Lung (tissue), 11 donors: ENCODE measurements at regions not wholly inside any gene's neighbourhood (a gene's known extent, or its start where the extent isn't known, plus 50 kb on each side); places are given as distances from the start of the nearest gene placed in this dataset.

Experiments used
- ATAC-seq: fragments of 200-7000 bp; cut with Tn5 transposase; one replicate; pipeline ENCODE4 v1.9.1; 2020; ENCODE audit warnings: moderate number of reproducible peaks; ENCODE audit not compliant: insufficient read depth, low FRiP score
- DNase-seq, 3 donors: peaks; one replicate each; pipeline ENCODE4 v3.0.0-alpha.2; 2013 to 2017
- H3K27ac ChIP-seq, 2 donors: one replicate each; pipeline ENCODE4 v1.5.1; 2013; ENCODE audit warnings: mild to moderate bottlenecking in 2 of 2, moderate library complexity in 2 of 2, control low read depth in 1 of 2, inconsistent platforms in 1 of 2, low read depth in 1 of 2, low read length in 1 of 2
- H3K27me3 ChIP-seq, 3 donors: one replicate each; pipeline ENCODE4 v1.5.1; 2013; ENCODE audit warnings: low read length in 2 of 3; ENCODE audit not compliant: control insufficient read depth in 3 of 3, insufficient read depth in 3 of 3
- H3K36me3 ChIP-seq, 4 donors: one replicate each; pipeline ENCODE4 v1.5.1; 2013; ENCODE audit warnings: low read length in 4 of 4, mild to moderate bottlenecking in 1 of 4, moderate library complexity in 1 of 4; ENCODE audit not compliant: control insufficient read depth in 4 of 4, insufficient read depth in 4 of 4
- H3K4me1 ChIP-seq, 5 donors: one replicate each; pipeline ENCODE4 v1.5.1; 2013; ENCODE audit warnings: low read length in 5 of 5, mild to moderate bottlenecking in 2 of 5, moderate library complexity in 1 of 5; ENCODE audit not compliant: control insufficient read depth in 5 of 5, insufficient read depth in 5 of 5
- H3K4me3 ChIP-seq: one replicate; pipeline ENCODE4 v1.5.1; 2013; ENCODE audit warnings: mild to moderate bottlenecking, control low read depth, moderate library complexity
- H3K9ac ChIP-seq, 2 donors: one replicate each; pipeline ENCODE4 v1.5.1; 2013; ENCODE audit warnings: low read length in 2 of 2, control low read depth in 1 of 2; ENCODE audit not compliant: insufficient read depth in 1 of 2
- H3K9me3 ChIP-seq, 4 donors: one replicate each; pipeline ENCODE4 v1.5.1; 2013; ENCODE audit warnings: low read length in 3 of 4, mild to moderate bottlenecking in 1 of 4, moderate library complexity in 1 of 4; ENCODE audit not compliant: control insufficient read depth in 4 of 4, insufficient read depth in 3 of 4
- WGBS, 2 donors: extraction: QIAGEN DNeasy Blood & Tissue Kit; methylation state at CpG; one replicate each; pipeline ENCODE4 v1.1.7; 2013; 5-methylcytosine and 5-hydroxymethylcytosine counted together
- TF ChIP-seq, protein P1 (sequence below): IDR thresholded peaks from 2 replicates; pipeline ENCODE4 v1.5.1; 2012; ENCODE audit warnings: mild to moderate bottlenecking; ENCODE audit errors: control extremely low read depth, extremely low read depth
- donor health status: control.
- donor health status: control.
- donor health status: Bipolar disorder and iron deficiency.
- donor health status: healthy.
- donor health status: DM: yes; HTN: yes; CAD: no.

DNA sequence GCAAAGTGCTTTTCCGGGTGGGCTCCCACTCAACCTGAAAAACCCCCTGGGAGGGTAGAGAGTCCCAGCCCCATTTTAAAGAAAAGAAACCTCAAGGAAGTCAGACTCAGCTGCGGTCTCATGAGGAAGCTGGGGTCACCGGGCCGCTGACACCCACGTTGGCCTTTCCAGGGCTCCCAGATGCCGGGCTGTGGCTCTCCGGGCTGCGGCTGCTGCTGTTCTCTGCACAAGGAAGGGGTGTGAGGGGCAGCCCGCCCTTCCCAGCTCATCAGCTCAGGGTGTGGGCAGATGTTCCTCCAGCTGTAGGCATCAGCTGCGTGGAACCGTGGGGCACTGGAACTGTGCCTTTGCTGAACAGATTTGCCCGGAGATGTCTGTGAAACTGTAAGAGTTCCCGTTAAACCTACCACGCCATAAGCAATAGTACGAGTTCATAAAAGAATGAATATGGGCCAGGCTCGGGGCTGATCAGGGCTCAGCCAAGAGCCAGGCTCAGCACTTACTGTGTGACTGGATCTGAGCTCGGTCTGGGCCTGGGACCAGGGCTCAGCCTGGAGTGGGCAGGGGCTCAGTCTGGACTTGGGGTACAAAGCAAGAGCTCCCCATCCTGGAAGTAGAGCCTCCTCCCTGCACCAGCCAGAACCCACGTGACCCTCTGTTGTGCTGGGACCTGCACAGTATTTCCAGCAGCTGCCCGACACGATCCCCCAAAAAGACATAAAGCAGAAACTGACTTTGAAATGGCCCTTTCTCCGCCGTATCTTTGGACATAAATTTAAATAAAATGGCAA lies 130.2 kb upstream of the PPP1R26 start:
- Histone ChIP-seq H3K36me3 (no peaks in the 10 kb centered on the region), H3K9me3 (peaks cover 0 to 3% (median 0%) of the 10 kb centered on the region in 4 donors), H3K27ac (no peak overlapping the region), H3K4me3 (no peak overlapping the region), H3K9ac (no peak overlapping the region), H3K4me1 (peaks cover 0 to 3% (median 0%) of the 10 kb centered on the region in 5 donors), H3K27me3 (peaks cover 0 to 4% (median 0%) of the 10 kb centered on the region in 3 donors)
- 76 to 82% methylated on average over 22 of the region's 22 CpGs for WGBS, 2 donors
- ATAC-seq (no peak), DNase-seq (no peak)
- TF ChIP-seq, protein P1, sequence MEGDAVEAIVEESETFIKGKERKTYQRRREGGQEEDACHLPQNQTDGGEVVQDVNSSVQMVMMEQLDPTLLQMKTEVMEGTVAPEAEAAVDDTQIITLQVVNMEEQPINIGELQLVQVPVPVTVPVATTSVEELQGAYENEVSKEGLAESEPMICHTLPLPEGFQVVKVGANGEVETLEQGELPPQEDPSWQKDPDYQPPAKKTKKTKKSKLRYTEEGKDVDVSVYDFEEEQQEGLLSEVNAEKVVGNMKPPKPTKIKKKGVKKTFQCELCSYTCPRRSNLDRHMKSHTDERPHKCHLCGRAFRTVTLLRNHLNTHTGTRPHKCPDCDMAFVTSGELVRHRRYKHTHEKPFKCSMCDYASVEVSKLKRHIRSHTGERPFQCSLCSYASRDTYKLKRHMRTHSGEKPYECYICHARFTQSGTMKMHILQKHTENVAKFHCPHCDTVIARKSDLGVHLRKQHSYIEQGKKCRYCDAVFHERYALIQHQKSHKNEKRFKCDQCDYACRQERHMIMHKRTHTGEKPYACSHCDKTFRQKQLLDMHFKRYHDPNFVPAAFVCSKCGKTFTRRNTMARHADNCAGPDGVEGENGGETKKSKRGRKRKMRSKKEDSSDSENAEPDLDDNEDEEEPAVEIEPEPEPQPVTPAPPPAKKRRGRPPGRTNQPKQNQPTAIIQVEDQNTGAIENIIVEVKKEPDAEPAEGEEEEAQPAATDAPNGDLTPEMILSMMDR, result no peak

DNA sequence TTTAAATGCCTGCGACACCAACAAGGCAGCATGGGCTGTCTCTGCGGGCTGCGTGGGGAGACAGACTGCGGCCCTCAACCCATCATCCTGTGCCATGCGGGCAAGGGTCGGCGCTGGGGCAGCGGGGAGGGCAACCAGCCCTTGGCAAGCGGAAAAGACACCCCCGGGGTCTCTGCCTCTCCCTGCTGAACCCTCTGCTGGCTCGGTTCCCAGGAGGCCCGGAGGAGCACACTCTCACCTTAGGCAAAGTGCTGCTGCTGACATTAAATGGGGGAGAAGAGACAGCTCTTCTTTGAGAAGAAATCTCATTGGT lies 129.6 kb upstream of the PPP1R26 start:
- no peak for DNase-seq
- peaks cover 0 to 4% (median 0%) of the 10 kb centered on the region in 3 donors for H3K27me3 ChIP-seq
- WGBS, 2 donors, result 83 to 92% methylated on average over 12 of the region's 12 CpGs

DNA sequence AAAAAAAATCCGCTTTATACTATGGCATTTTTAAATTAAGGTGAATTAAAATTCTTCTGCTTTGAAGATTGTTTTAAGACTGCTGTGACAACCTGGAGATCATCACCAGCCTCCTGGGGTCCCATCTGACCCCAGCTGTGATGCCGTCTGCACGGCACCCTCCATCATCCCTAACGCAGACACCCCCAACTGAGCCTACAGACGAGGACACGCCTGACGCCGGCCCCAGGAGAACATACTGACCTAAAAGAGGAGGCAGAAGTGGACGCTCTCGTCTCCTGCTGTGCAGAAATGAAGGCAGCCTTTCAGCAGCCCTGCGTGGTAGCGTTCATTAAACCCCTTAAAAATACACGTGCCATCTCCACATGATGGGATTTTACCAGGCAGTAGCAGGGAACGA lies 125.6 kb upstream of the PPP1R26 start:
- Histone ChIP-seq H3K27me3 (no peaks in the 10 kb centered on the region), H3K4me1 (peaks cover 0 to 3% (median 0%) of the 10 kb centered on the region in 5 donors), H3K36me3 (no peaks in the 10 kb centered on the region), H3K9ac (no peak overlapping the region), H3K9me3 (no peaks in the 10 kb centered on the region), H3K27ac (no peak overlapping the region), H3K4me3 (no peak overlapping the region)
- DNase-seq, result no peak
- 89 to 94% methylated on average over 14 of the region's 14 CpGs for WGBS, 2 donors
- TF ChIP-seq, protein P1, result no peak
- ATAC-seq, result no peak

More for the DNA sequence above, 129.6 kb upstream of the PPP1R26 start:
- H3K4me3 ChIP-seq, result no peak overlapping the region
- H3K27ac ChIP-seq, result no peak overlapping the region
- no peak overlapping the region for H3K9ac ChIP-seq
- H3K4me1 ChIP-seq, result peaks cover 0 to 3% (median 0%) of the 10 kb centered on the region in 5 donors
- H3K36me3 ChIP-seq, result no peaks in the 10 kb centered on the region
- H3K9me3 ChIP-seq, result peaks cover 0 to 3% (median 0%) of the 10 kb centered on the region in 4 donors
- no peak for ATAC-seq
- TF ChIP-seq, protein P1, result no peak
